Fibroblast of skin of right quadriceps (primary cell): ENCODE measurements at regions not wholly inside any gene's neighbourhood (a gene's known extent, or its start where the extent isn't known, plus 50 kb on each side); places are given as distances from the start of the nearest gene placed in this dataset.
"Not testable (repeated sequence)": the region's sequence is repeated elsewhere in the genome, so short reads cannot be mapped to it uniquely, and the experiment has no call there.

Source experiments
- DNase-seq: peaks from one replicate; pipeline ENCODE4 v3.0.0-alpha.2; 2013

- not testable (repeated sequence) for DNase-seq
Observed at GRCh38 chr7:55699450-55699842, 127.1 kb upstream of the VOPP1 start.

- DNase-seq = peak; percentile 70
Observed at GRCh38 chr7:55698607-55699449, 126.5 kb upstream of the VOPP1 start.

GRCh38 chr7:55695893-55696701 lies 123.8 kb upstream of the VOPP1 start:
- DNase-seq = peak; percentile 90

GRCh38 chr7:55694484-55694883 lies 122.2 kb upstream of the VOPP1 start:
- not testable (repeated sequence) for DNase-seq

- peak; percentile 69 for DNase-seq
Observed at GRCh38 chr7:55688684-55689681, 116.7 kb upstream of the VOPP1 start.

GRCh38 chr7:55688261-55688660 lies 116.0 kb upstream of the VOPP1 start:
- DNase-seq = not testable (repeated sequence)

GRCh38 chr7:55687252-55687651 lies 115.0 kb upstream of the VOPP1 start:
- not testable (repeated sequence) for DNase-seq

GRCh38 chr7:55686771-55687170 lies 114.5 kb upstream of the VOPP1 start:
- not testable (repeated sequence) for DNase-seq

GRCh38 chr7:55683501-55683900 lies 111.2 kb upstream of the VOPP1 start:
- not testable (repeated sequence) for DNase-seq

GRCh38 chr7:55675589-55675988 lies 103.3 kb upstream of the VOPP1 start:
- not testable (repeated sequence) for DNase-seq

- DNase-seq = not testable (repeated sequence)
Observed at GRCh38 chr7:55673525-55673924, 101.2 kb upstream of the VOPP1 start.

GRCh38 chr7:55672084-55672483 lies 99.8 kb upstream of the VOPP1 start:
- not testable (repeated sequence) for DNase-seq

- DNase-seq = no peak
Observed at GRCh38 chr7:55657654-55658053, 85.4 kb upstream of the VOPP1 start.

GRCh38 chr7:55651057-55651456 lies 78.8 kb upstream of the VOPP1 start:
- no peak for DNase-seq

- DNase-seq = no peak
Observed at GRCh38 chr7:55649238-55649637, 76.9 kb upstream of the VOPP1 start.

- no peak for DNase-seq
Observed at GRCh38 chr7:55644567-55644966, 72.3 kb upstream of the VOPP1 start.

- DNase-seq = no peak
Observed at GRCh38 chr7:55642266-55642665, 70.0 kb upstream of the VOPP1 start.

GRCh38 chr7:55641811-55642210 lies 69.5 kb upstream of the VOPP1 start:
- no peak for DNase-seq

- DNase-seq = peak; percentile 84
Observed at GRCh38 chr7:55641273-55641691, 69.0 kb upstream of the VOPP1 start.

- DNase-seq = no peak
Observed at GRCh38 chr7:55639640-55640039, 67.3 kb upstream of the VOPP1 start.

- no peak for DNase-seq
Observed at GRCh38 chr7:55629051-55629677, 56.9 kb upstream of the VOPP1 start.

- no peak for DNase-seq
Observed at GRCh38 chr7:55624813-55625212, 52.5 kb upstream of the VOPP1 start.
